ENCODE measurements at regions not wholly inside any gene's neighbourhood (a gene's known extent, or its start where the extent isn't known, plus 50 kb on each side); places are given as distances from the start of the nearest gene placed in this dataset.

DNA sequence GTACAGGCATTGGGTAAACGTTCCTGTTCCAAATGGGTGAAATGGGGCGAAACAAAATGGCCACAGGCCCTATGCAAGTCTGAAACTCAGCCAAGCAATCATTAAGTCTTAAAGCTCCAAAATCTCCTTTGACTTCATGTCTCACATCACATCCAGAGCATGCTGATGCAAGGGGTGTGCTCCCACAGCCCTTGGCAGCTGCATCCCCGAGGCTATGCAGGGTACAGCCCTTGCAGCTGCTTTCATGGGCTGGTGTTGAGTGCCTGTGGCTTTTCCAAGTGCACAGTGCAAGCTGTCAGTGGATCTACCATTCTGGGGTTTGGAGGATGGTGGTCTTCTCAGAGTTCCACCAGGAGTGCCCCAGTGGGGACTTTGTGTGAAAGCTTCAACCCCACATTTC is 270.0 kb upstream of the CDYL start:
- POLR2A ChIA-PET = no interaction called here
- Histone ChIP-seq H3K27ac (ENCODE audit: low read depth, low read length) (no peak overlapping the region), H3K9me3 (ENCODE audit: control insufficient read depth, insufficient read depth, low read length) (no peaks in the 10 kb centered on the region; the same call in 1 of the 2 replicates), H3K27me3 (ENCODE audit: control insufficient read depth, insufficient read depth, low read length) (peaks cover 4% of the 10 kb centered on the region), H3K4me3 (ENCODE audit: low read depth, low read length) (no peak overlapping the region)
- CTCF ChIA-PET = no interaction called here
- no peak for DNase-seq (ENCODE audit: low read depth, low spot score)
- TF ChIP-seq, protein P1, sequence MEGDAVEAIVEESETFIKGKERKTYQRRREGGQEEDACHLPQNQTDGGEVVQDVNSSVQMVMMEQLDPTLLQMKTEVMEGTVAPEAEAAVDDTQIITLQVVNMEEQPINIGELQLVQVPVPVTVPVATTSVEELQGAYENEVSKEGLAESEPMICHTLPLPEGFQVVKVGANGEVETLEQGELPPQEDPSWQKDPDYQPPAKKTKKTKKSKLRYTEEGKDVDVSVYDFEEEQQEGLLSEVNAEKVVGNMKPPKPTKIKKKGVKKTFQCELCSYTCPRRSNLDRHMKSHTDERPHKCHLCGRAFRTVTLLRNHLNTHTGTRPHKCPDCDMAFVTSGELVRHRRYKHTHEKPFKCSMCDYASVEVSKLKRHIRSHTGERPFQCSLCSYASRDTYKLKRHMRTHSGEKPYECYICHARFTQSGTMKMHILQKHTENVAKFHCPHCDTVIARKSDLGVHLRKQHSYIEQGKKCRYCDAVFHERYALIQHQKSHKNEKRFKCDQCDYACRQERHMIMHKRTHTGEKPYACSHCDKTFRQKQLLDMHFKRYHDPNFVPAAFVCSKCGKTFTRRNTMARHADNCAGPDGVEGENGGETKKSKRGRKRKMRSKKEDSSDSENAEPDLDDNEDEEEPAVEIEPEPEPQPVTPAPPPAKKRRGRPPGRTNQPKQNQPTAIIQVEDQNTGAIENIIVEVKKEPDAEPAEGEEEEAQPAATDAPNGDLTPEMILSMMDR (IDR thresholded peaks at IDR 0.05; ENCODE audit: low read depth, low read length) = no peak

DNA sequence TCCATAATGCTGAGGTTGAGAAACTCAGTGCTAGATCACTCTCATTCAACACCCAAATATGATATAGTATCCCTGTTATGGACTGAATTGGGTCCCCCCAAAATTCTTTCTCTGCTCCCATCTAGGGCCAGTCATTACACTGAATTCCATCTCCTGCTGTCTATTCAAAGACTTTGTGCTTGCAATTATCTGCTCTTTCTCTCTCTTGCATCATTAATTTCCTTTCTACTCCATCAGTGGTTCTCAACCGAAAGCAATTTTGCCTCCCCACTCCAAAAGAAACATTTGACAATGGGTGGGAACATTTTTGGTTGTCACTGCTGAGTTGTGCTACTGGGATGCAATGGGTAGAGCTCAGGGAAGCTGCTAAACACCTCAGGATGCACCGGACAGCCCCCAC is 271.5 kb upstream of the CDYL start:
- DNase-seq (ENCODE audit: low read depth, low spot score) = no peak
- CTCF ChIA-PET = no interaction called here
- POLR2A ChIA-PET = no interaction called here
- TF ChIP-seq, protein P1 (IDR thresholded peaks at IDR 0.05; ENCODE audit: low read depth, low read length) = no peak
- Histone ChIP-seq H3K9me3 (ENCODE audit: control insufficient read depth, insufficient read depth, low read length) (no peaks in the 10 kb centered on the region), H3K27ac (ENCODE audit: low read depth, low read length) (no peak overlapping the region), H3K4me3 (ENCODE audit: low read depth, low read length) (no peak overlapping the region), H3K27me3 (ENCODE audit: control insufficient read depth, insufficient read depth, low read length) (peaks cover 2% of the 10 kb centered on the region)

DNA sequence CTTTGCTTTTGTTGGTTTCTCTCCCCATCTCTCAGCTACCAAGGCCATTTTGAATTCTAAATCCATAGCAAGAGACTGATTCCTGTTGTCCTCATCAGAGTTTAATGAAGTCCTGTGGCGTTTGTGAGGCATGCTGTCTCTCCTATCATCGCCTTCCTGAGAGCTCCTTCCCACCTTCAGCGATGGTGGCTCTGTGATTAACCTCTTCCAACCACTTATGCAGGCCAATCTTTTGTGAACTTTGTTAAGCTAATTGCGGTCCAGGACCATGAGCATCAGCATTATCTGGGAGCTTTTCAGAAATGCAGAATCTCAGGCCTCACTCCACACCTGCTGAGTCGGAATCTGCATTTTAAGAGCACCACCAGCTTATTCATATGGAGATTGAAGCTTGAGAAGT is 272.5 kb upstream of the CDYL start:
- TF ChIP-seq, protein P1 (IDR thresholded peaks at IDR 0.05; ENCODE audit: low read depth, low read length) = no peak
- H3K27ac ChIP-seq (ENCODE audit: low read depth, low read length) = no peak overlapping the region
- H3K9me3 ChIP-seq (ENCODE audit: control insufficient read depth, insufficient read depth, low read length) = no peaks in the 10 kb centered on the region
- DNase-seq (ENCODE audit: low read depth, low spot score) = no peak
- peaks cover 2% of the 10 kb centered on the region for H3K27me3 ChIP-seq (ENCODE audit: control insufficient read depth, insufficient read depth, low read length)
- ChIA-PET CTCF (no interaction called here), POLR2A (no interaction called here)
- no peak overlapping the region for H3K4me3 ChIP-seq (ENCODE audit: low read depth, low read length)

DNA sequence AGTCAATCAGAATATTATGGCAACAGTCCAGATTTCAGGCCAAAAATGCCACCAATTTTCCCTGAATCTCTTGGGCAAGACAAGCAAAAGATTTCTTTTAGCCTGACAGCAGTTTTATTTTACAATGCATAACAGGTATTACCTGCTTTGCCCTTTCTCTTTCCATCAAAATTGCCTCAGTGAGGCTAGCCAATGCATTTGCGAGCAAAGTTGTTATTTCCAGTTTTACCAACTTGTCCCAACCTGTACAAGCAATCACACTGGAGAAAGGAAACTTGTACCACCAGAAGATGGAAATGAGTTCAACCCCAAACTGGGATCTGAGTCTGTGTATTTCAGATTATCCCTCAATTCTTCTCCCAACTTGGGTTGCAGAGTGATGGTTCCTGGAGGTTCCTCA is 279.9 kb upstream of the CDYL start:
- no peak for DNase-seq (ENCODE audit: low read depth, low spot score)
- TF ChIP-seq, protein P1 (IDR thresholded peaks at IDR 0.05; ENCODE audit: low read depth, low read length) = no peak
- Histone ChIP-seq H3K9me3 (ENCODE audit: control insufficient read depth, insufficient read depth, low read length) (no peaks in the 10 kb centered on the region), H3K4me3 (ENCODE audit: low read depth, low read length) (no peak overlapping the region), H3K27ac (ENCODE audit: low read depth, low read length) (no peak overlapping the region), H3K27me3 (ENCODE audit: control insufficient read depth, insufficient read depth, low read length) (no peaks in the 10 kb centered on the region)
- CTCF ChIA-PET = no interaction called here
- POLR2A ChIA-PET = no interaction called here

DNA sequence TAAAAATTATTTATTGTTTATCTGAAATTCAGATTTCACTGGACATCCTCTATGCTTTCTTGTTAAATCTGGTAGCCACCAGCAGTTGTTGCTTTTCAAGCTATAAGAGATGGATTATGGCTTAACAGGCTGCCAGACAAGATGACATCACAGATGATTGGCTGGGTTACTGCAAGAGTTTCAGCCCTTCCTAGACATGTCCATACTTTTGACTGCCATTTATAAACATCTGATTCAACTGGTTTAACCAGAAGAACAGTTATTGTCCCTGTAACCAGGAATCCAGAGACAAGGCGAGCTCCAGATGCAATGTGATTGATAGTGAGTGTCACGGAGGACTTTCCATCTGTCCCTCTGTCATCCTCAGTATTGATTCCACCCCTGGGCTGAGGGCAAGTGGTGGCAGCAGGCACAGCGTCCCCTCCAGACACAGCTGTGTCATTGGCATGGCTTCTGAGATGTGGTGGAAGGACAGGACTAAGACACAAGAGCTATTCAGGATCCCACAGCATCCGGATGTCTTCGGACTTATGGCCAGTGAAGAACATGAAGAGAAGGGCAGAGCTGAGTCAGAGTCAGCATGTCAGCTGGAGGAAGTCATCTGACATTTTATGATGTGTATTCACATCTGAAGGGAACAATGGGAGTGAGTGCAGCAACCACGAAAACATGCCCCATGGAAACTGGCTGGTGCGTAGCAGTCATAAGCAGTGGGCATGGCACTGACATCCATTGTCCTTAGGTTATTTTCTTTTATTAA is 284.5 kb upstream of the CDYL start:
- no peak overlapping the region for H3K27ac ChIP-seq (ENCODE audit: low read depth, low read length)
- H3K4me3 ChIP-seq (ENCODE audit: low read depth, low read length) = no peak overlapping the region
- ChIA-PET CTCF (no interaction called here), POLR2A (no interaction called here)
- H3K27me3 ChIP-seq (ENCODE audit: control insufficient read depth, insufficient read depth, low read length) = no peaks in the 10 kb centered on the region
- DNase-seq (ENCODE audit: low read depth, low spot score) = no peak
- TF ChIP-seq, protein P1 (IDR thresholded peaks at IDR 0.05; ENCODE audit: low read depth, low read length) = no peak
- peaks cover 11% of the 10 kb centered on the region for H3K9me3 ChIP-seq (ENCODE audit: control insufficient read depth, insufficient read depth, low read length)
